ENCODE measurements at regions not wholly inside any gene's neighbourhood (a gene's known extent, or its start where the extent isn't known, plus 50 kb on each side); places are given as distances from the start of the nearest gene placed in this dataset.

GRCh38 chr21:20944139-20944538 lies 54.1 kb upstream of the NCAM2 start:
- TF ChIP-seq CTCF (IDR thresholded peaks at IDR 0.05), result no peak
- TF ChIP-seq POLR2A (IDR thresholded peaks at IDR 0.05), result no peak
- no peak for TF ChIP-seq POLR2AphosphoS5 (IDR thresholded peaks at IDR 0.05)
